H9 (cell line): ENCODE measurements at regions not wholly inside any gene's neighbourhood (a gene's known extent, or its start where the extent isn't known, plus 50 kb on each side); places are given as distances from the start of the nearest gene placed in this dataset.
A peak's percentile ranks its signal among the peaks of the same experiment; 100 is the strongest.

Experiments used
- DNase-seq: peaks from one replicate; pipeline ENCODE4 v3.0.0-alpha.2; 2017
- H2AFZ ChIP-seq: one replicate; pipeline ENCODE4 v1.6.1; 2013; ENCODE audit warnings: mild to moderate bottlenecking, low read length, control low read depth, moderate library complexity
- H2AK5ac ChIP-seq: 2 replicates; pipeline ENCODE4 v1.6.1; 2013; ENCODE audit warnings: low read length, control low read depth, mixed read lengths; ENCODE audit not compliant: insufficient read length
- H2BK120ac ChIP-seq: one replicate; pipeline ENCODE4 v1.6.1; 2013; ENCODE audit warnings: low read depth, mild to moderate bottlenecking, low read length, control low read depth, inconsistent platforms; ENCODE audit not compliant: poor library complexity, severe bottlenecking
- H2BK12ac ChIP-seq: 2 replicates; pipeline ENCODE4 v1.6.1; 2013; ENCODE audit warnings: low read length, control low read depth, mixed read lengths, low read depth; ENCODE audit not compliant: insufficient read length
- H2BK15ac ChIP-seq: 2 replicates; pipeline ENCODE4 v1.6.1; 2013; ENCODE audit warnings: low read depth, low read length, control low read depth
- H2BK20ac ChIP-seq: one replicate; pipeline ENCODE4 v1.6.1; 2013; ENCODE audit warnings: low read depth, mild to moderate bottlenecking, low read length, control low read depth, inconsistent platforms; ENCODE audit not compliant: poor library complexity, severe bottlenecking
- H2BK5ac ChIP-seq: 2 replicates; pipeline ENCODE4 v1.6.1; 2013; ENCODE audit warnings: low read length, control low read depth, mixed read lengths; ENCODE audit not compliant: insufficient read length
- H3K14ac ChIP-seq: 2 replicates; pipeline ENCODE4 v1.6.1; 2013; ENCODE audit warnings: low read length, control low read depth; ENCODE audit not compliant: insufficient read depth
- H3K18ac ChIP-seq: 2 replicates; pipeline ENCODE4 v1.6.1; 2013; ENCODE audit warnings: low read depth, mild to moderate bottlenecking, mixed read lengths, low read length, control low read depth; ENCODE audit not compliant: insufficient read length
- H3K23ac ChIP-seq: 2 replicates; pipeline ENCODE4 v1.6.1; 2013; ENCODE audit warnings: low read length, control low read depth, mixed read lengths, low read depth; ENCODE audit not compliant: insufficient read length
- H3K23me2 ChIP-seq: 2 replicates; pipeline ENCODE4 v1.6.1; 2013; ENCODE audit warnings: low read depth, mild to moderate bottlenecking, mixed read lengths, low read length, control low read depth; ENCODE audit not compliant: insufficient read length, poor library complexity, severe bottlenecking
- H3K27ac ChIP-seq: 2 replicates; pipeline ENCODE4 v1.5.1; 2013; ENCODE audit warnings: low read length, control low read depth, mixed read lengths, low read depth; ENCODE audit not compliant: insufficient read length
- H3K27me3 ChIP-seq: 2 replicates; pipeline ENCODE4 v1.6.1; 2013; ENCODE audit warnings: low read length, control low read depth, inconsistent platforms; ENCODE audit not compliant: insufficient read depth
- H3K4ac ChIP-seq: 2 replicates; pipeline ENCODE4 v1.6.1; 2013; ENCODE audit warnings: low read depth, mild to moderate bottlenecking, control low read depth, inconsistent platforms, low read length, moderate library complexity
- H3K4me1 ChIP-seq: 2 replicates; pipeline ENCODE4 v1.6.1; 2013; ENCODE audit warnings: low read length, control low read depth, inconsistent platforms; ENCODE audit not compliant: insufficient read depth
- H3K4me2 ChIP-seq: 2 replicates; pipeline ENCODE4 v1.6.1; 2013; ENCODE audit warnings: low read length, control low read depth, mixed read lengths; ENCODE audit not compliant: insufficient read length, insufficient read depth
- H3K56ac ChIP-seq: 2 replicates; pipeline ENCODE4 v1.6.1; 2013; ENCODE audit warnings: low read depth, mild to moderate bottlenecking, mixed read lengths, low read length, control low read depth; ENCODE audit not compliant: insufficient read length
- H3K79me1 ChIP-seq: 2 replicates; pipeline ENCODE4 v1.6.1; 2013; ENCODE audit warnings: low read depth, mild to moderate bottlenecking, moderate library complexity, low read length, control low read depth, inconsistent platforms; ENCODE audit not compliant: insufficient read depth, poor library complexity, severe bottlenecking
- H3K79me2 ChIP-seq: 2 replicates; pipeline ENCODE4 v1.6.1; 2013; ENCODE audit warnings: low read length, control low read depth, inconsistent platforms; ENCODE audit not compliant: insufficient read depth
- H3K9ac ChIP-seq: 2 replicates; pipeline ENCODE4 v1.6.1; 2013; ENCODE audit warnings: low read length, control low read depth, mixed read lengths; ENCODE audit not compliant: insufficient read length; ENCODE audit errors: extremely low read depth
- H3K9me3 ChIP-seq: one replicate; pipeline ENCODE4 v1.6.1; 2013; ENCODE audit warnings: low read depth, low read length, inconsistent platforms; ENCODE audit not compliant: control insufficient read depth
- H3T11ph ChIP-seq: one replicate; pipeline ENCODE4 v1.6.1; 2013; ENCODE audit warnings: mild to moderate bottlenecking, low read length, control low read depth, inconsistent platforms
- H4K20me1 ChIP-seq: one replicate; pipeline ENCODE4 v1.6.1; 2013; ENCODE audit not compliant: control insufficient read depth, insufficient read length, insufficient read depth
- H4K5ac ChIP-seq: 2 replicates; pipeline ENCODE4 v1.6.1; 2013; ENCODE audit warnings: low read depth, mild to moderate bottlenecking, mixed read lengths, low read length, control low read depth; ENCODE audit not compliant: insufficient read length
- H4K8ac ChIP-seq: replicated peaks from 2 replicates; pipeline ENCODE4 v1.6.1; 2013; ENCODE audit warnings: low read length, control low read depth, mixed read lengths, low read depth; ENCODE audit not compliant: insufficient read length
- H4K91ac ChIP-seq: 2 replicates; pipeline ENCODE4 v1.6.1; 2013; ENCODE audit warnings: low read depth, mild to moderate bottlenecking, moderate library complexity, mixed read lengths, low read length, control low read depth; ENCODE audit not compliant: insufficient read length
- H3K27ac Mint-ChIP-seq, 3 experiments: 2 replicates in 2 of 3; 3 replicates in 1 of 3; pipeline ENCODE4 v1.8.0; 2020 to 2021; ENCODE audit warnings: mixed read lengths in 3 of 3, mild to moderate bottlenecking in 1 of 3, moderate library complexity in 1 of 3
- H3K27me3 Mint-ChIP-seq: 2 replicates; pipeline ENCODE4 v1.8.0; 2021; ENCODE audit warnings: low read depth, mild to moderate bottlenecking, moderate library complexity, mixed read lengths
- H3K36me3 Mint-ChIP-seq, 3 experiments: 2 replicates in 2 of 3; 3 replicates in 1 of 3; pipeline ENCODE4 v1.8.0; 2020 to 2021; ENCODE audit warnings: low read depth in 3 of 3, mixed read lengths in 3 of 3; ENCODE audit not compliant: insufficient read depth in 1 of 3
- H3K4me1 Mint-ChIP-seq, 2 experiments: 2 replicates each; pipeline ENCODE4 v1.8.0; 2020; ENCODE audit warnings: mixed read lengths in 2 of 2
- H3K4me3 Mint-ChIP-seq, 2 experiments: 2 replicates in 1 of 2; 3 replicates in 1 of 2; pipeline ENCODE4 v1.8.0; 2020 to 2021; ENCODE audit warnings: mild to moderate bottlenecking in 2 of 2, mixed read lengths in 2 of 2, moderate library complexity in 1 of 2
- H3K9me3 Mint-ChIP-seq, 2 experiments: 2 replicates in 1 of 2; 3 replicates in 1 of 2; pipeline ENCODE4 v1.8.0; 2020; ENCODE audit warnings: mild to moderate bottlenecking in 2 of 2, mixed read lengths in 2 of 2, moderate library complexity in 1 of 2
- WGBS: extraction: QIAGEN DNeasy Blood & Tissue Kit; methylation state at CpG from one replicate; pipeline ENCODE4 v1.1.7; 2013; ENCODE audit warnings: missing lambda C conversion rate, low lambda C conversion rate, mixed read lengths; ENCODE audit not compliant: insufficient read length; ENCODE audit errors: extremely low coverage; 5-methylcytosine and 5-hydroxymethylcytosine counted together
- TF ChIP-seq, protein P1 (sequence below): fragments of 200-600 bp; sonication (generic); conservative IDR thresholded peaks from 3 replicates; pipeline ENCODE4 v1.8.0; 2021; ENCODE audit warnings: antibody characterized with exemption, mild to moderate bottlenecking

DNA sequence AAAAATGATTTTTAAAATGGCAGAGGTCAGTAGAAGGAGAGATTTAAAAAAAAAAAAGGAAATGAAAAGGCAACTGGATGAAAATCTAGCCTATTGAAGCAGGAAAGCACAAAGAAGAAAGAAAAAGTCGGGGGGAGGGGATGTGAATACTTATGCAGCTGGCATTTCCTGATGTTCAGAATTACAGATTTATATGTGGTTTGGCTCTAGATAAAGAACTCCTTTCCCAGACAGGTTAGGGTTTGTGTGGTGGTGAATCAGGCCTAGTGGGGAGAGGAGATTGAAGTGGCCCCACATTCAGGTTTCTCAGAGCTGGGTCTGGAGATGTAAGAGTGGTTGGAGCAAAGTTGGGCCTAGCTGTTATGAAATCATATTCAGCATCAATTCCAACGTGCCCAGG is 394.4 kb downstream of the FIGN start:
- H2BK20ac ChIP-seq = no peak overlapping the region
- WGBS = no CpG with 5 or more reads among the region's 2 CpGs
- peaks cover 19 to 21% of the 10 kb centered on the region in 2 experiments for H3K4me1 Mint-ChIP-seq
- no peak overlapping the region for H4K91ac ChIP-seq
- no peak overlapping the region for H2AK5ac ChIP-seq
- H3T11ph ChIP-seq = no peak overlapping the region
- no peaks in the 10 kb centered on the region for H3K27me3 Mint-ChIP-seq
- H3K56ac ChIP-seq = no peak overlapping the region
- H2BK15ac ChIP-seq = no peak overlapping the region
- no peak overlapping the region for H2BK5ac ChIP-seq
- H3K14ac ChIP-seq = no peak overlapping the region
- TF ChIP-seq, protein P1, sequence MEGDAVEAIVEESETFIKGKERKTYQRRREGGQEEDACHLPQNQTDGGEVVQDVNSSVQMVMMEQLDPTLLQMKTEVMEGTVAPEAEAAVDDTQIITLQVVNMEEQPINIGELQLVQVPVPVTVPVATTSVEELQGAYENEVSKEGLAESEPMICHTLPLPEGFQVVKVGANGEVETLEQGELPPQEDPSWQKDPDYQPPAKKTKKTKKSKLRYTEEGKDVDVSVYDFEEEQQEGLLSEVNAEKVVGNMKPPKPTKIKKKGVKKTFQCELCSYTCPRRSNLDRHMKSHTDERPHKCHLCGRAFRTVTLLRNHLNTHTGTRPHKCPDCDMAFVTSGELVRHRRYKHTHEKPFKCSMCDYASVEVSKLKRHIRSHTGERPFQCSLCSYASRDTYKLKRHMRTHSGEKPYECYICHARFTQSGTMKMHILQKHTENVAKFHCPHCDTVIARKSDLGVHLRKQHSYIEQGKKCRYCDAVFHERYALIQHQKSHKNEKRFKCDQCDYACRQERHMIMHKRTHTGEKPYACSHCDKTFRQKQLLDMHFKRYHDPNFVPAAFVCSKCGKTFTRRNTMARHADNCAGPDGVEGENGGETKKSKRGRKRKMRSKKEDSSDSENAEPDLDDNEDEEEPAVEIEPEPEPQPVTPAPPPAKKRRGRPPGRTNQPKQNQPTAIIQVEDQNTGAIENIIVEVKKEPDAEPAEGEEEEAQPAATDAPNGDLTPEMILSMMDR = no peak
- no peak overlapping the region for H3K18ac ChIP-seq
- no peak for DNase-seq
- H3K27me3 ChIP-seq = no peaks in the 10 kb centered on the region
- no peak overlapping the region for H3K27ac ChIP-seq
- H3K4me3 Mint-ChIP-seq = no peak overlapping the region
- H3K4me2 ChIP-seq = no peak overlapping the region
- H3K23me2 ChIP-seq = no peaks in the 10 kb centered on the region
- no peaks in the 10 kb centered on the region; the same call in 1 of the 2 replicates for H3K4me1 ChIP-seq
- H2BK12ac ChIP-seq = no peak overlapping the region
- H3K79me1 ChIP-seq = no peaks in the 10 kb centered on the region
- H3K23ac ChIP-seq = no peak overlapping the region
- no peaks in the 10 kb centered on the region for H3K79me2 ChIP-seq
- H4K5ac ChIP-seq = no peak overlapping the region
- H3K9me3 ChIP-seq = no peaks in the 10 kb centered on the region
- H2AFZ ChIP-seq = no peak overlapping the region
- H3K27ac Mint-ChIP-seq = peak overlapping the region in 2 of 3 experiments; percentile 5 to 69; a peak in 1 of 7 replicates
- H3K9me3 Mint-ChIP-seq = 0 out of 5 replicates have a peak, but pooled peaks cover 0 to 3% of the 10 kb centered on the region in 2 experiments
- H3K9ac ChIP-seq = no peak overlapping the region
- H3K36me3 Mint-ChIP-seq = peaks cover 0 to 5% (median 0%) of the 10 kb centered on the region in 3 experiments; a peak in 1 of 7 replicates
- no peak overlapping the region for H2BK120ac ChIP-seq
- H4K20me1 ChIP-seq = no peaks in the 10 kb centered on the region
- H4K8ac ChIP-seq = no peak overlapping the region
- no peak overlapping the region for H3K4ac ChIP-seq
